OCI-LY3 (cell line): ENCODE measurements at regions not wholly inside any gene's neighbourhood (a gene's known extent, or its start where the extent isn't known, plus 50 kb on each side); places are given as distances from the start of the nearest gene placed in this dataset.

Source experiments
- CTCF ChIP-seq: fragments of 200-600, 300-600 bp; sonication (generic); IDR thresholded peaks from 2 replicates; pipeline ENCODE4 v1.5.1; 2014; ENCODE audit warnings: antibody characterized with exemption, low read length, low read depth
- EZH2phosphoT487 ChIP-seq: fragments of 200-600 bp; shearing (Covaris generic); IDR thresholded peaks from 2 replicates; pipeline ENCODE4 v1.6.1; 2018; ENCODE audit warnings: antibody characterized with exemption, mixed run types, low read depth

GRCh38 chr2:219766658-219767057 lies 139.2 kb downstream of the SLC4A3 start:
- TF ChIP-seq CTCF, result no peak
- TF ChIP-seq EZH2phosphoT487, result no peak
